Left lobe of liver (tissue), 2 donors: ENCODE measurements at regions not wholly inside any gene's neighbourhood (a gene's known extent, or its start where the extent isn't known, plus 50 kb on each side); places are given as distances from the start of the nearest gene placed in this dataset.
A peak's percentile ranks its signal among the peaks of the same experiment; 100 is the strongest.
"Not testable (repeated sequence)": the region's sequence is repeated elsewhere in the genome, so short reads cannot be mapped to it uniquely, and the experiment has no call there.

Source experiments
- ATAC-seq: fragments of 200-7000 bp; cut with Tn5 transposase; one replicate; pipeline ENCODE4 v1.9.1; 2020; ENCODE audit warnings: mild to moderate bottlenecking, moderate library complexity
- DNase-seq: peaks from one replicate; pipeline ENCODE4 v3.0.0-alpha.2; 2020; ENCODE audit warnings: low spot score
- donor health status: DM: no; HTN: no; CAD: no; lungs with moderate emphysema.
- donor health status: DM: no; HTN: yes; CAD: no.

DNA sequence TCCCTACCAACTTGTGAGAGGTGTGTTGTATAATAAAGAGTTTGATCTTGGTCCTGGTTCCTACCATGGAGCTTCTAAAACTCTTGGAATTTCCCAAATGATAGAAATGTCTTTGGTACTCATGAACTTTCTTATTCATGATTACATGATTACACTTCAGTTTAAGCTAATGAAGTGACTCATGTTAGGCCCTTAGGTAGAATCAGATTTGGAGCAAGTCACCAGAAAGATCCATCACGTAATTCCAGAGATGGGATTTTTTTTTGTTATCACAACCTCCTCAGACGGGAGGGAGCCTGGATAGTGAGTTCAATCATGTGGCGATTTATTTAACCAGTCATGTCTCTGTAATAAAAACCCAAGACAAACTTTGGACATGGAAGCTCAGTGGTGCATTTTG, 1287.6 kb upstream of the ZEB2 start:
- DNase-seq (no peak), ATAC-seq (no peak)

DNA sequence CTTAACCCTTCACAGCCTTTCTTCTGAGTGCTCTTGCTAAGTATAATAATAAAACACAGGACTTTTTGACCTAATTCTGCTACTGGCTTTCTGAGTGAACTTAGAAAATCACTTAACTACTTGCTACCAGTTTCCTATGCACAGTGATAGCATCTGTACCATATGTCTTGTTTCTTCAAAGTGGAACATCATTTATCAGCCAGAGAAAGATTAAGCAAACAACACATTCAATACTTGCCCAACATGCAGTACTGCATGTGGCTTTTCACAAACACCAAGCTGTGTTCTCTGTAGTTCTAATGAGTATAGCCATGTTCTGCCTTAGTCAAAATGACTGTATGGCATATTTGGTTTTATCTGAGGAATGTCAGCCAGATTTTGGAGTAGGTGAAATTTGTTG, 1286.6 kb upstream of the ZEB2 start:
- no peak for ATAC-seq
- no peak for DNase-seq

DNA sequence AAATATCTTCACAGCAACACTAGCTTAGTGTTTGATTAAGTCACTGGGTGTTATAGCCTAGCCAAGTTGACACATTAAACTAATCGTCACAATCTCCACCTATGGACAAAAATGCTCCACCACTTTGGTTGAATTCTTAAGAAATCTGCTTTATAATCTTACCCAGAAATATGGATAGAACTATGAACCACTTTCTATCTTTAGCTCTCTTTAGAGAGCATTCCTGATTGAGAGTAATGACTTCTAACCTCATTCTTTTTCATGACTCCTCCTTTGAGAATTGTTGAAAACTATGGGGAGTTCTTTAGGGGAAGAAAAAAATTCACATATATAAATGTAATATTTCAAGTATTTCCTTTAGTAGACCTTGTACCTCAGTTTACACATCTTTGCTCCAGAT, 1282.2 kb upstream of the ZEB2 start:
- no peak for ATAC-seq
- DNase-seq = no peak

DNA sequence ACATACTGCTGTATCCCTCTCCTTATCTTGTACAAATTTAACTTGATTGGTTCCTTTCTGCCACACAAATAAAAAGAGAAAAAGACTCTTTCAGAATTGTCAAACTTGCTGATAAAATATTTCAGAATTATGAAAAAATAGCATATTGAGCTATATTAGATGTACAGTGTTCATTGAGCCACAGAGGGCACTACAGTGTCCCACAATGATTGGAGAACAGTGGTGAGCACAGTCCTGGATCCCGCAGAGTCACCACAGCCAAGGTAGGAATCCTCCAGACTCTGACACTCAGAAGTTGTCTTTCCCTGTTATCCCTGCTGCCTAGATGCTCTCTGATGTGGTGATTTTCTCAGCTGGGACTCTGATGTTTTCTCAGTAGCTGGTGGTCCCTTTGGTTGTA, 1281.3 kb upstream of the ZEB2 start:
- DNase-seq = no peak
- no peak for ATAC-seq

DNA sequence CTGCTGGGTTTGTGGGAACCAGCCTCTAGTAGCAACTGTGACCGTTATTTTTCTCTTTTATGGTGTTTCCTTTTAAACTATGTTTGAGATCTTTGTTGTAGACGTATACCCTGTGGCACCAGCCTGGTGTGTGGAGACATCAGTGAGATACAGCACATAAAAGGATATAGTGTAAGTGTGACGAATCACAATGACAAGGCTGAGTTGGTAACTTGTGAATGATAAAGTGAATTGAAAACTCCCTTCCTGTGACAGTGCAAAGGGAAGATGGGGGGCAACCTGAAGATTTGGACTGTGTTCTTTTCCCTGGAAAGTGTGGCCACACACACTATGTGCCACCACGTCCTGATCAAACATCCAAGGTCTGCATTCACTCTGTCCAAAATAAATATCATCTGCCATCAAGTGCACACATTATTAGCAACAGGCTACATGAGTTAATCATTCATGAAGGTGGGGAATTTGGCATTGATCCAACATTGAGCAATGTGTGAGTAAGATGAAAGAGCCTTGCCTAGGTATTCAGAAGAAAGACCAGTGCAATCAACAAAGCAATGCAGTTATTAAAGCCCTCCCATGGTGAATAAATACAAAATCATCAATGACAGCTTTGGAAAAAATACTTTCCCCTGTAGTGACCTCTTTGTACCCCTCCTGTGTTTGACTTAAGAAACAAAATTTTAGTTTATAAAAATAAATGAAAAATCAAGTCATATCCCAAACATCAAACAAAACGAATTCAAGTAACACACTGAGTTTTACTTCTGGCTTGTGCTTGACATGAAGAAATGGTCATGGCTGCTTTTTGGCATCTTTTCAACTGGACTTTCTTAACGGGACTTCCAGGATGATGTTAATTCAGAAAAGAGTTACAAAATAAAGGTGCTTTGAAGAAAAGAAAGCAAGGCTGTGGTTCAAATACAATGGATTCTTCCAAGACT, 1280.5 kb upstream of the ZEB2 start:
- peak; percentile 98 for ATAC-seq
- DNase-seq = peak; percentile 68

DNA sequence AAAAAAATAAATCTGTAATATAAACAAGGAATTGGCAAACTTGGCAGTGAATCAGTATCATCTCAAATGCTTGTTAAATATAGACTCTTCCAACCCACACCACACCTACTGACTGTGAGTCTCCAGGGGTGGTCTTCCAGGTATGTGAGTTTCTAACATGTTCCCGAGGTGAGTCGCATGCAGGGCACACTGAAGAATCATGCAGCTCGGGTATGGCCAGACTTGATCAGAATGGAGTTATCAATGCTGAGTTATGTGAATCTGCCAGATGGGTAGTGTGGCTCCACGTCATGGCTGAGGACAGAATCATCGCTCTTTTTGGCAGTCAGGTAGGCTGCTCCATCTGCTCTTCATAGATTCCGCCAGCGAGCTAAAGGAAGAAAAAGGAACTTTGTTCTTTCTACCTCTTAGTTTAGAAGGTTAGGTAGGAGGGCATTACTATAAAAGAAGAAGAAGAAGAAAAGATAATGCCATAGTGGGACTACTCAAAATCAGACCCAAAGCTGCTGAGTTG, 1279.7 kb upstream of the ZEB2 start:
- DNase-seq (no peak), ATAC-seq (peak; percentile 7)

DNA sequence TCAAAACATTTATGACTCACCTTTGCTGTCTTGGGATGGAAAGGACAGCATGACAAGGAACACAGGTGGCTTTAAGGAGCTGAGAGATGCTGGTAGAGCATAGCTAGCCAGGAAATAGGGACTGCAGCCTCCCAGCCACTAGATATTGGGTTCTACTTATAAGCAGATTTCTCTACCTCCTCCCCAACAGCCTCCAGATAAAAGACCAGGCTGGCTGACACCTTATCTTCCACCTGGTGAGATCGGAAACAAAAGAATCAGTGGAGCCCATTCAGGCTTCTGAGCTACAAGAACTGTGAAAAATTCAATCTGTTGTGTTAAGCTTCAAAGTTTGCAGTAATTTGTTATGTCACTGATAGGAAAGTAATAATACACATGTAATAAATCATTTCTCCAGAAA, 1278.5 kb upstream of the ZEB2 start:
- ATAC-seq (no peak), DNase-seq (no peak)

DNA sequence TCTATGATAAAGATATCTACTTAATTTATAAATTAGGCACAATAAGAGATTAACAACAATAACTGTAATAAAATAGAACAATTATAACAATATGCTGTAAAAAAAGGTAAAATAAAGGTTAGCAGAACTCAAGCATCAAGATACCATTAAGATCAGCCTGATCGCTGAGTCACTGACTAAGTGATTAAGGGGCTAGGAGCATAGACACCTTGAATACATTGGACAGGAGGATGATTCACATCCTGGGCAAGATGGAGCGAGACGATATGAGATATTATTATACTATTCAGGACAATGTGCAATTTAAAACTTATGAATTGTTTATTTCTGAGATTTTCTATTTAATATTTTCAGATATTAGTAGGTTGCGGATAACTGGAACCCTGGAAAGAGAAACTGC, 1277.8 kb upstream of the ZEB2 start:
- ATAC-seq (no peak), DNase-seq (no peak)

DNA sequence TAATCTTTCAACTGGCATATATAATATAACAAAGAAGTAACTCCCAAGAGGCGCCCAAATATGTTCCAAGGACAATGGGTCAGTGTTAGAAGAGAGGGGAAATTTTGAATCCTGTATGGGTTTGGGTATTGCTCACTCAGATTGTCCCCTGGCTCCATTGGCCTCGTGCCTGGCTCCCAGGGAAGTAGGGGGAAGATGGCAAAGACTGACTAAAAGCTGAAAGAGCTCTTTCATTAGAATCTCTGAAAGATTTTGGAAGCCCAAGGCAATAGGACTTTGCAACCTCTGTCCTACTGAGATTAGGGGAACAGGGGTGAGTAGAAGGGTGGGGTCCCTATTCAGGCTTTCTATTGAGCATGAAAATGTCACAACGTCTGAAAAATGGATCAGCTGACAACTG, 1272.8 kb upstream of the ZEB2 start:
- DNase-seq (no peak), ATAC-seq (no peak)

DNA sequence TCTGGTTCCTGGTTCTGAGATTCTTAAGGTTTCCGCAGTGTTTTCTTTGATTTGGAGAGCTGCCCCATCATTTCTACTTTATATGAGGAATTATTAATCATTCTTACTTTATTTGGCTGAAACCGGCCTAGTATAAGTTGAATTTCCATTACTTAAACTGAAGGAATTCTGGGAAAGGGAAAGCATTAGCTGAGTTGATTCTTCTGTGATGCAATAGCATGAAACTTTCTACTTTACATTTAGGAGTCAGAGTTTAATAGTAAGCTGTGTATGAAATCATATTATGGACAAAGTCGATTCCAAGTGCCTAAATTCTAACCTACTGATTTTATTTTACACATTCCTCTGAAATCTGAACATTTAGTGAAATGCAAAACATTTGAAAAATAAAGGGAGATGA, 1269.7 kb upstream of the ZEB2 start:
- no peak for DNase-seq
- ATAC-seq = no peak

DNA sequence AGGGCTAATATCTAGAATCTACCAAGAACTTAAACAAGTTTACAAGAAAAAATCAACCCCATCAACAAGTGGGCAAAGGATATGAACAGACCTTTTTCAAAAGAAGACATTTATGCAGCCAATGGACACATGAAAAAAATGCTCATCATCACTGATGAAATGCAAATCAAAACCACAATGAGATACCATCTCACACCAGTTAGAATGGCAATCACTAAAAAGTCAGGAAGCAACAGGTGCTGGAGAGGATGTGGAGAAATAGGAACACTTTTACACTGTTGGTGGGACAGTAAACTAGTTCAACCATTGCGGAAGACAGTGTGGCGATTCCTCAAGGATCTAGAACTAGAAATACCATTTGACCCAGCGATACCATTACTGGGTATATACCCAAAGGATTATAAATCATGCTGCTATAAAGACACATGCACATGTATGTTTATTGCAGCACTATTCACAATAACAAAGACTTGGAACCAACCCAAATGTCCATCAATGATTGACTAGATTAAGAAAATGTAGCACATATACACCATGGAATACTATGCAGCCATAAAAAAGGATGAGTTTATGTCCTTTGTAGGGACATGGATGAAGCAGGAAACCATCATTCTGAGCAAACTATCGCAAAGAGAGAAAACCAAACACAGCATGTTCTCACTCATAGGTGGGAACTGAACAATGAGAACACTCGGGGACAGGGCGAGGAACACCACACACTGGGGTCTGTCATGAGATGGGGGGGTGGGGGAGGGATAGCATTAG, 1267.9 kb upstream of the ZEB2 start:
- not testable (repeated sequence) for DNase-seq, ATAC-seq

DNA sequence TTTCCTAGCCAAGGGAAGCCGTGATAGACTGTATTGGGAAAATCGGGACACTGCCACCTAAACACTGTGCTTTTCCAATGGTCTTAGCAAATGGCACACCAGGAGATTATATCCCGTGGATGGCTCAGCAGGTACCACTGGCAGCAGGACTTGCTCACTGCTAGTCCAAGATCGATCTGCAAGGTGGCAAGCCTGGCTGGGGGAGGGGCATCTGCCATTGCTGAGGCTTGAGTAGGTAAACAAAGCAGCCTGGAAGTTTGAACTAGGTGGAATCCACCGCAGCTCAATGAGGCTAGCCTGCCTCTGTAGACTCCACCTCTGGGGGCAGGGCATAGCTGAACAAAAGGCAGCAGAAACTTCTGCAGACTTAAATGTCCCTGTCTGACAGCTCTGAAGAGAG, 1262.7 kb upstream of the ZEB2 start:
- ATAC-seq, DNase-seq: not testable (repeated sequence)

DNA sequence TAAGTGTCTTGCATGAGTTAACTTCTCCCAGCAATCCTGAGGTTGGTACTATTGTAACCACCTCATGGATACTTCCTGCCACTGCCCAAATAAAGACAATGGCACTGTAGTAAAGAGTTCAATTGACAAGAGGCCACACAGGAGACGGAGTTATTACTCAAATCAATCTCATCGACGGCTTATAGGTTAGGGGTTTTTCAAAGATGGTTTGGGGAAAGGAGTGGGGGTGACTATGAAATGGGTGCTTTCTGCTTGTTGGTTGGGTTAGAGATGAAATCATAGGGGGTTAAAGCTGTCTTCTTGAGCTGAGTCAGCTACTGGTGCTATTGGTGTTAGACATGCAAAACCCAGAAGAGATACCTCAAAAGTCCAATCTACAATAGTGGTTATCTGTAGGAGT, 1258.0 kb upstream of the ZEB2 start:
- DNase-seq = no peak
- no peak for ATAC-seq

DNA sequence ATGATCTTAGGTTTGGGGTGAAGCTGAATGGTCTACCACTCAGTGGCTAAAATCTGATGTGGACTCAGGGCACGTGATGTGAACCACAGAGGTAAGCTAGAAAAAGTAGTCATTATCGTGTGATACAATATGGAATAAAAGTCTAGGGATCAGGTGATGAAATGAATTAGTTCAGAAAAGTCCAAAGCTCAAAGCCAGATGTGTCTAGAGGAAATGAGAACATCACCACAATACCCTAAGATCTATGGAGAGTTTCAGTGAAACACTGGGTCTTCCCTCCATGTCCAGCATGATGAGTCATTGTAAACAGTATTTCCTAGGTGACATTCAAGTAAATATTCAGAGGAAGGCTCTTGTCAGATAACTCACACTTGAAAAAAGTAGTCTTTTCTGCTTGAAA, 1257.4 kb upstream of the ZEB2 start:
- DNase-seq (no peak), ATAC-seq (no peak)

DNA sequence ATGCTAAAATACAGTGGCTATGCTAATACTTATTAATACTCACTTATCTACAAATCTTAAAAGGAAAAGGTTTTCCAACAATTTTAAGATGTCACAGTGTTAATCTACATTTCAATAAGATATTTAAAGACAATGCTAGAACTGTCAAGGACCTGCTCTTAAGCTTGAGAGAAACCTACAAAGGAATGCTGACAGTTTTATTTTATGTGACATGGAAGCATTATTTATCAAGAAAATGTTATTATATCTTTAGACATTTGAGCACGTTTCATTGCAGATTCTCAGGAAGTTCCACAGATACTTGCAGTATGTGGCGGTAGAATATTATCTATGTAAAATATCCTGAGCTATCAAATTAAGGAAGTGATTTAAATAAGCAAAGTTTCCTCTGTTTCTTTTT, 1255.7 kb upstream of the ZEB2 start:
- no peak for DNase-seq
- no peak for ATAC-seq

DNA sequence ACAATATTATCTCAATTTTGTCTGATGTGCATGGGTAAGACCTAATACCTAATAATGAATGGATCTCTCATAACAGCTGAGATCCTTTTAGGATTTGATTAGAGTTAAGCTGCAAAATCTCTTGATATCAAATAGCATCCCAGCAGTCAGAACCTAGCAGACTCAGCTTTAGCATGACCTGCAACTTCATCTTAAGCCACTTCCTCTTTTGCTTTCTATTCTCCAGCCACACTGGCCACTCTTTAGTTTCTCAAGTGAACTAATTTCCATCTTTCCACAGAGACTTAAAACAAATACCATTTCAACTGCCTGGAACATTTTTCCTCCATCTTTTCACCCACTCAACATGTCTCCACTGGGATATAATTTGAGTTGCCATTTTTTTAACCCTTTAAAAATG, 1251.6 kb upstream of the ZEB2 start:
- DNase-seq = no peak
- ATAC-seq = no peak

DNA sequence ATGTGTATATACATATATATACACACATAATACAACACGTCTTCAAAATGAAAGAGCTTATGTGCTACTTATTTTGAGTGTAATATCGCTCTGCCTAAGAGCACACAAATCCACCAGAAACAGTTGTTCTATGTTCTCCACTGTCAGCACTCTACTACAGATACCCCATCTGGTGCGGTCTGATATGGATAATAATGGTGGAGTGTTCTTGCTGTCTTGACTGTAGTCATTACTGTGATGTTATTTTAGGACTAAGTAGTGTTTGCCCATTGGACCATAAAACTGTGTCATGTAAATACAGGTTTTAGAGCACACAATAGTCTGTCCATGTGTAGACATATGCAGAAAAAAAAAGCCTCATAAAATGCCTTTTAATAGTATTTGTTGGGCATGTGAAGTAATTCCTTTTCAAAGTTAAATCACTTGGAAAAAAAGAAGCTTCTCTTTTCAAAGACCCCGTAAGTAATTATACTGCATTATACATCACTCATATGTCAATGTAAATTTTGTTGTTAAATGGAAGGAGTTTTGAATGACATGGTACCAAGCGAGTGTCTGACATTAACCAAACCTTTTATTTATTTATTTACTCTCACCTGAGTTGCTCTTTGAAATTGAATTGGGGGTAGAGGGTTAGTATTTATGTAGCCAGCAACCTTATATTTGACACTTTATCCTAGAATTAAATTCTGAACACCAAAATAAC, 1249.2 kb upstream of the ZEB2 start:
- ATAC-seq = no peak
- DNase-seq = no peak

DNA sequence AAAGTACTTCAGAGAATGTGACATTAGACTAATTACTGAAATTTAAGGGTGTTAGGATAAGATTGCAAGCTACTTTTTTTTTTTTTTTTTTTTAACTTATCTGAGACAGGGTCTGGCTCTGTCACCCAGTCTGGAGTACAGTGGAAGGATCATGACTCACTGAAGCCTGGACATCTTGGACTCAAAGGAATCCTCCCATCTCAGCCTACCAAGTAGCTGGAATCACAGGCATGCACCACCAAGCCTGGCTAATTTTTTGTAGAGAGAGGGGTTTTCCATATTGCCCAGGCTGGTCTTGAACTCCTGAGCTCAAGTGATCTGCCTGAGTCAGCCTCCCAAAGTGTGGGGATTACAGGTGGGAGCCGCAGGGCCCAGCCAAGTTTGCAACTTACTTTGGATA, 1246.0 kb upstream of the ZEB2 start:
- DNase-seq (no peak), ATAC-seq (no peak)

DNA sequence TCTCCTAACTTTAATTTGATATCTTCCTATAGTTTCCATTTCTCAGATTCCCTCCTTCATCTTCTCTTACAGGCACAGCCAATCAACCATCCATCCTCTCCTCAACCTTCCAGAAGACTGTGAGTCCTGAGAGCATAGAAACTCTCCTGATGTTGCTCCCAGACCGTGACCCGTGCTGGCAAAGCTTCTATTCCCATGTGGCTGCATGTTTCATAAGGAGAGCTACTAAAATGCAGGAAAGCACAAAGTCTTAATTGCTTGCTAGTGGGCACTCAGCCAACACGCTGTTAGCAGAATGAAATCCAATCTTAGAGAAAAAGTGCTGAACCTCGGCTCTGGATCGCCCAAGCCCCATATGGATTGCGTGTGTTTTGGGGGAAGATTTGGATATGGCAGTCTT, 1244.7 kb upstream of the ZEB2 start:
- DNase-seq = no peak
- ATAC-seq = no peak

DNA sequence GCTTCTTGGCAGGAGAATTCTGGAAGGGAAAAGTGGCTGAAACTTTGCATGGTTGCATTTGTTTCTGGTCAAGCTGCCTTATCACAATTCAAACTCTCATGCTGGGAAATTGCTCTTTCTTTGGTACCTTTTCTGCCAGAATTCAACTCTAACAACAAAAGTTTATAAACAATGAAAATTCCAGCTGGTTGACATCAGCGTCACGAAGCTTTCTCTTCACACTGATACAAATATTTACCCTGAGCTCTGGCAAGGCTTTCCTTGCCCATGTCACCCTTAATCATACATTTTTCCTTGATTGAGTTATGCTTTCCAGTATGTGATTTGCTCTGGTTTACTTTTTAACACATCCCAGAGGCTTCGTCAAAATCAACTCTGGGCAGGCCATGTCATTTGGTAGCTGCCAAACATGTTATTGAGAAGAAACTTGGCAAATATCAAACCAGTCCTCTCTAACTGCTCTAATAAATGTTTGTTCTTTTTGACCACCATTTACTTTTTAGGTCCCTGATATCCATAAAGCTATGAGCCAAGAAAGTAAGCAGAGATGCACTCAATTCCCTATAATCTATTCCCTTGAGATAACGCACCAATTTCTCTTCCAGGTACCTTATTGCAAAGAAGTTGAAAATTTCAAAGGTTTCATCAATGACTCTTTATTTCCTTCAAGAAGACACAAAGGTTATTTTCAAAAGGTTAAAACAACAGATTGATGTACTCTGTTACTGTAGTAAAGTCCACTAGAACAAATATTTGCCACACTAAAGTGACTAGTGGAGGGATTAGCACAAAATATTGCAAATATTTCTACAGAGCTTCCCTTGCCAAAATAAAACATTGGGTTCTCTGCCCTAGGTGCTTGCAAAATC, 1241.1 kb upstream of the ZEB2 start:
- ATAC-seq (peak; percentile 87), DNase-seq (no peak)
